H4 (cell line): ENCODE measurements at regions not wholly inside any gene's neighbourhood (a gene's known extent, or its start where the extent isn't known, plus 50 kb on each side); places are given as distances from the start of the nearest gene placed in this dataset.
"Not testable (repeated sequence)": the region's sequence is repeated elsewhere in the genome, so short reads cannot be mapped to it uniquely, and the experiment has no call there.

Experiments
- DNase-seq: peaks from one replicate; pipeline ENCODE4 v3.0.0-alpha.2; 2015; ENCODE audit warnings: low spot score

- no peak for DNase-seq
Measured at GRCh38 chr11:92168936-92169335, 55.7 kb upstream of the FAT3 start.

GRCh38 chr11:92167571-92167970, 57.0 kb upstream of the FAT3 start:
- no peak for DNase-seq

- DNase-seq, result no peak
Measured at GRCh38 chr11:92166335-92166734, 58.3 kb upstream of the FAT3 start.

GRCh38 chr11:92163879-92164278, 60.7 kb upstream of the FAT3 start:
- no peak for DNase-seq

- DNase-seq, result no peak
Measured at GRCh38 chr11:92162776-92163175, 61.8 kb upstream of the FAT3 start.

- no peak for DNase-seq
Measured at GRCh38 chr11:92159931-92160330, 64.7 kb upstream of the FAT3 start.

GRCh38 chr11:92157390-92157789, 67.2 kb upstream of the FAT3 start:
- DNase-seq, result not testable (repeated sequence)

- no peak for DNase-seq
Measured at GRCh38 chr11:92154611-92155010, 70.0 kb upstream of the FAT3 start.

GRCh38 chr11:92154110-92154509, 70.5 kb upstream of the FAT3 start:
- no peak for DNase-seq

GRCh38 chr11:92153542-92153941, 71.1 kb upstream of the FAT3 start:
- DNase-seq, result no peak

GRCh38 chr11:92152245-92152644, 72.4 kb upstream of the FAT3 start:
- peak; percentile 20 for DNase-seq

- no peak for DNase-seq
Measured at GRCh38 chr11:92149996-92150395, 74.6 kb upstream of the FAT3 start.

- no peak for DNase-seq
Measured at GRCh38 chr11:92141725-92142124, 82.9 kb upstream of the FAT3 start.

- DNase-seq, result no peak
Measured at GRCh38 chr11:92141159-92141558, 83.5 kb upstream of the FAT3 start.

GRCh38 chr11:92140021-92140420, 84.6 kb upstream of the FAT3 start:
- DNase-seq, result no peak

GRCh38 chr11:92138296-92138695, 86.3 kb upstream of the FAT3 start:
- DNase-seq, result no peak

GRCh38 chr11:92137747-92138146, 86.9 kb upstream of the FAT3 start:
- no peak for DNase-seq

GRCh38 chr11:92136797-92137196, 87.8 kb upstream of the FAT3 start:
- no peak for DNase-seq

GRCh38 chr11:92131289-92131865, 93.2 kb upstream of the FAT3 start:
- DNase-seq, result no peak

GRCh38 chr11:92130421-92130831, 94.2 kb upstream of the FAT3 start:
- no peak for DNase-seq

GRCh38 chr11:92129811-92130210, 94.8 kb upstream of the FAT3 start:
- no peak for DNase-seq

- peak; percentile 10 for DNase-seq
Measured at GRCh38 chr11:92128026-92128425, 96.6 kb upstream of the FAT3 start.

GRCh38 chr11:92125321-92125720, 99.3 kb upstream of the FAT3 start:
- no peak for DNase-seq

GRCh38 chr11:92123540-92123939, 101.1 kb upstream of the FAT3 start:
- peak; percentile 21 for DNase-seq

- no peak for DNase-seq
Measured at GRCh38 chr11:92122561-92122960, 102.1 kb upstream of the FAT3 start.
